Prostate gland (tissue), 2 donors: ENCODE measurements at regions not wholly inside any gene's neighbourhood (a gene's known extent, or its start where the extent isn't known, plus 50 kb on each side); places are given as distances from the start of the nearest gene placed in this dataset.

Experiments used
- DNase-seq: peaks from one replicate; pipeline ENCODE4 v3.0.0-alpha.2; 2019; ENCODE audit warnings: low spot score
- H3K27ac ChIP-seq, 2 donors: fragments of 200-600 bp; sonication (generic); 2 replicates each; pipeline ENCODE4 v1.5.1; 2017 to 2019
- H3K27me3 ChIP-seq: fragments of 200-600 bp; sonication (generic); replicated peaks from 2 replicates; pipeline ENCODE4 v1.5.1; 2019; ENCODE audit not compliant: insufficient read depth
- H3K36me3 ChIP-seq, 2 donors: fragments of 200-600 bp; sonication (generic); 1 replicate in 1 of 2; 2 replicates in 1 of 2; pipeline versions ENCODE4 v1.5.1 to v1.8.1; 2017 to 2019
- H3K4me1 ChIP-seq: fragments of 200-600 bp; sonication (generic); replicated peaks from 2 replicates; pipeline ENCODE4 v1.5.1; 2019
- H3K4me3 ChIP-seq, 2 donors: fragments of 200-600 bp; sonication (generic); 2 replicates each; pipeline ENCODE4 v1.5.1; 2017 to 2019
- H3K9me3 ChIP-seq: fragments of 200-600 bp; sonication (generic); 2 replicates; pipeline ENCODE4 v1.5.1; 2017
- CTCF ChIP-seq, 4 experiments: fragments of 200-600 bp in 2 of 4; fragments of 450-650 bp in 2 of 4; sonication (generic) in 2 of 4; IDR thresholded peaks; 1 replicate in 3 of 4; 2 replicates in 1 of 4; pipeline ENCODE4 v1.5.1; 2016 to 2019; ENCODE audit warnings: antibody characterized with exemption in 4 of 4, mild to moderate bottlenecking in 2 of 4, moderate library complexity in 2 of 4
- POLR2A ChIP-seq: fragments of 450-650 bp; IDR thresholded peaks from one replicate; pipeline ENCODE4 v1.6.1; 2016; ENCODE audit warnings: antibody characterized with exemption, mild to moderate bottlenecking
- POLR2AphosphoS5 ChIP-seq: sonication (generic); formaldehyde crosslinking; IDR thresholded peaks from one replicate; pipeline ENCODE4 v1.6.1; 2017; ENCODE audit warnings: antibody characterized with exemption
- WGBS: methylation state at CpG from one replicate; pipeline ENCODE4 v1.1.5; 2018; 5-methylcytosine and 5-hydroxymethylcytosine counted together
- intact Hi-C: fragments of 100-400 bp; cut with DNase I; formaldehyde crosslinking; loops from one replicate; pipeline ENCODE4 v1.14.2; 2022

DNA sequence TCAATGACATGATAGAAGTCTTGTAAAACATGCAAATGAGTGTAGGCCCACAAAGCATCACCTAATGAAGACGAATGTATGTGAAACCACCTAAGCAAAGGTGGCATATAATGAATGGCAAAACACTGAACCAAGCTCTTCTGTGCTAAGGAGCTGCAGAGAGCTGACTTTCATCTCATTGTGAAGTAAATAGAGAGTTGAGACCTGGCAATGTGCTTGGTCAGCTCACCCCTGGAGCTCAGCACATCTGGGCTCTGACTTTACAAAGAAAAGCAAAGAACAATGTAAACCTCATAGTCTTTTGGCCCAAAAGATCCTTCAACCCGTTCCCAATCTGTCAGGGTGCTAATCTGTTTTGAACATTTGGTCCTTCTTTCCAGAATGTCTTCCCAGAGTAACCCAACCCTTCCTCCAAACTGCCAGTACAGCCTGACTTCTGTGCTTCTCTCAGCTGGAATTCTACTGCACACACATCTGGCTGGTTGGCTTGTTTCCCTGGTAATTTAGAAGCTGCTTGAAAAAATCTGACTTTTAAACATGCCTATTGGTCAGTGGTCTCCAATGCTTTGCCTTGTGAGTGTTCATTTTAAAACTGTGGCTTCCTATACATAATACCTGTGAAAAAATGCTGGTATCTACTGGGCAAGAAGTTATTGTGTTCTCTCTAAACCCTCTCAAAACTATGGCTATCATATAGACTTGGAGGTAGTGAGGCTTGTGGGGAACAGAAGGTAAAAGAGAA lies 101.7 kb downstream of the CD200R1L start:
- WGBS: 62% methylated on average over 2 of the region's 2 CpGs
- Histone ChIP-seq H3K27me3 (no peaks in the 10 kb centered on the region), H3K36me3 (no peaks in the 10 kb centered on the region), H3K27ac (no peak overlapping the region), H3K4me3 (no peak overlapping the region), H3K4me1 (no peaks in the 10 kb centered on the region), H3K9me3 (no peaks in the 10 kb centered on the region)
- no peak for TF ChIP-seq CTCF (IDR thresholded peaks at IDR 0.05)
- no peak for TF ChIP-seq POLR2AphosphoS5
- TF ChIP-seq POLR2A: no peak
- DNase-seq: no peak
- intact Hi-C loops: no loop called here

DNA sequence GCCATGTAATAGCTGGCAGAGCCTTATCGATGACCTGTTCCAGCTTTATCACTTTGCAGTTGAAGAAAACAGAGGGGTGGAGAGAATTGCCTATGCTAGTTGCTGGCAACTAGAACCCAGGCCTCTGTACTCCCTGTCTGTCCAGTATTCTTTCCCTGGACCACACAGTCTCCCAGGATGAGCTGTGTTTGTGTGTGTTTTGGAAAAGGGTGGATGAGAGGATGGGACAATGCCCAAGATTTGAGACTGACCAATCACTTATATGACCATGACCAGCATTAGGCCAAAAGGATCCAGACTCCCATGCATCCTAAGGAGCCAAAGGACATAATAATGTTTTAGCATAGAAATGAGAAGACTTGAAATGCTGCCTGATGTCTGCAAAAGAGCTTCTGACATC lies 102.6 kb downstream of the CD200R1L start:
- WGBS: 5% methylated on average over 1 of the region's 1 CpG
- H3K27ac ChIP-seq: no peak overlapping the region
- H3K4me1 ChIP-seq: no peaks in the 10 kb centered on the region
- H3K9me3 ChIP-seq: no peaks in the 10 kb centered on the region
- H3K27me3 ChIP-seq: no peaks in the 10 kb centered on the region
- no peak for DNase-seq
- H3K4me3 ChIP-seq: no peak overlapping the region
- TF ChIP-seq CTCF (IDR thresholded peaks at IDR 0.05): no peak
- no peak for TF ChIP-seq POLR2AphosphoS5
- TF ChIP-seq POLR2A: no peak
- intact Hi-C loops: no loop called here
- no peaks in the 10 kb centered on the region for H3K36me3 ChIP-seq

DNA sequence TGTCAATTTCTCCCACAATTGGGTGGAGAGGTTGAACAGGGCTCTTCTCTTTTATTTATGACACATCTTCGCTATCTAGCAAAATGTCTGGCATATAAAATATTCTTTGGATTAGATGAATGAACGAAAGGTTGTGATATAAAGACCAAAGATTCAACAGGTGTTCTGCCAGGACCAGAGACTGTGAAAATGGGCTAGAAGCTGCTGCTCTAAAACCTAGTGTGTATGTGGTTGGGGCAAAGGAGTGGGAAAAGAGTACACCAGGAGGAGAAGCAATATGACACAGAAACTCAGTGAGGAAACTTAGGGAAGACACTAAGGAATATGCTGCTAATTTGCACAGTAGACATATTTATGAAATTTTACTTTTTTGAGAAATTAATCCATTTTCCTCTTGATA lies 102.0 kb upstream of the CCDC80 start:
- no peak for DNase-seq
- intact Hi-C loops: no loop called here
- Histone ChIP-seq H3K9me3 (no peaks in the 10 kb centered on the region), H3K36me3 (no peaks in the 10 kb centered on the region), H3K4me1 (no peaks in the 10 kb centered on the region), H3K4me3 (no peak overlapping the region), H3K27me3 (no peaks in the 10 kb centered on the region), H3K27ac (no peak overlapping the region)
- no peak for TF ChIP-seq POLR2A
- TF ChIP-seq CTCF (IDR thresholded peaks at IDR 0.05): no peak
- no peak for TF ChIP-seq POLR2AphosphoS5
- 98% methylated on average over 2 of the region's 2 CpGs for WGBS

DNA sequence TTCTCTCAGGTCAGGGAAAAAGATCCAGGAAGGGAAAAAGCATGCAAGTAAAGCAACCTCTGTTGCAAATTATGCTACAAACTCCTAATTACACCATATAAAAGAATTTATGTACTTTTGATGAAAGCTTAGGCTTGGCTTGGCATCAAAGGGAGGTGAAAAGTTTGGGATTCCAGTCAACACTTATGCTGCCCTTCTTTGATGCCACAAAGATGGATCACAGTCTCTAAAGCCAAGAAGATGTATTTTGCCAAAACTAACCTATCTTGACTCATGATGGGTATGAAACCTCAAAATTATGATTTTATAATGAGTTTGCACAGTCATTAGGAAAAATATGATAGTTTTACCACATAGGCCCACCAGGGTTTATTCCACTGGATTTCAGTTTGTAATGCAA lies 101.0 kb upstream of the CCDC80 start:
- Histone ChIP-seq H3K36me3 (no peaks in the 10 kb centered on the region), H3K27me3 (no peaks in the 10 kb centered on the region), H3K4me1 (no peaks in the 10 kb centered on the region), H3K27ac (no peak overlapping the region), H3K4me3 (no peak overlapping the region), H3K9me3 (no peaks in the 10 kb centered on the region)
- DNase-seq: no peak
- intact Hi-C loops: no loop called here
- no peak for TF ChIP-seq POLR2A
- no peak for TF ChIP-seq POLR2AphosphoS5

DNA sequence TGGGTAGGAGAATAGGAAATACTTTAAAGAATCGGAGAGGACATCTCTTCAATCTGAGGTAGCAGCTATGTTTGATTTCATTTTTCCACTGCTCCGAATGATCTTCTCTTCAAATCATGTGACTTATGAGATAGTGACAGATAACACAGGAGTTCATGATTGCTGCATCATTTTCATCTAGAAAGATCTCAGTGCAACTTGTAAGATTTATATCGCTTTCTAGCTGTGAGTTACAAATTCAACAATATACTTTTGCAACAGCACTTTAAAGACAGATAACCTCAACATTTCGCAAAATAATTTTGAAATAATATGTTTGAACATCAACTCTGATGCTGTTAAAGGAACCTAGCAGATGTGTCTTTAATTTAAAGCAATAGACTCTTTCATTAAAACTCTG lies 99.9 kb upstream of the CCDC80 start:
- intact Hi-C loops: no loop called here
- no peaks in the 10 kb centered on the region for H3K9me3 ChIP-seq
- H3K27me3 ChIP-seq: no peaks in the 10 kb centered on the region
- TF ChIP-seq POLR2AphosphoS5 (no peak), CTCF (IDR thresholded peaks at IDR 0.05) (no peak), POLR2A (no peak)
- DNase-seq: no peak
- H3K4me1 ChIP-seq: no peaks in the 10 kb centered on the region
- no peaks in the 10 kb centered on the region for H3K36me3 ChIP-seq
- H3K27ac ChIP-seq: no peak overlapping the region
- 87% methylated on average over 4 of the region's 4 CpGs for WGBS
- H3K4me3 ChIP-seq: no peak overlapping the region
